GM06990 (cell line): ENCODE measurements at regions not wholly inside any gene's neighbourhood (a gene's known extent, or its start where the extent isn't known, plus 50 kb on each side); places are given as distances from the start of the nearest gene placed in this dataset.

ENCODE experiments used
- DNase-seq: peaks from one replicate; pipeline ENCODE4 v3.0.0-alpha.2; 2011; ENCODE audit not compliant: insufficient read length; ENCODE audit errors: extremely low read depth
- H3K27me3 ChIP-seq: replicated peaks from 2 replicates; pipeline ENCODE4 v1.6.0; 2011; ENCODE audit warnings: low read length; ENCODE audit not compliant: control insufficient read depth, insufficient read depth
- H3K36me3 ChIP-seq: 2 replicates; pipeline ENCODE4 v1.5.1; 2011; ENCODE audit warnings: low read length; ENCODE audit not compliant: control insufficient read depth, insufficient read depth
- H3K4me3 ChIP-seq: replicated peaks from 2 replicates; pipeline ENCODE4 v1.5.1; 2011; ENCODE audit warnings: low read depth, mild to moderate bottlenecking, control low read depth, low read length
- TF ChIP-seq, protein P1 (sequence below): IDR thresholded peaks from 2 replicates; pipeline ENCODE4 v1.5.1; 2011; ENCODE audit warnings: low read length, control low read depth, mild to moderate bottlenecking, inconsistent platforms; ENCODE audit not compliant: insufficient read depth, poor library complexity, severe bottlenecking

GRCh38 chr11:45067966-45068365 is 78.5 kb upstream of the PRDM11 start:
- Histone ChIP-seq H3K36me3 (no peaks in the 10 kb centered on the region), H3K4me3 (no peak overlapping the region), H3K27me3 (peaks cover 4% of the 10 kb centered on the region)
- TF ChIP-seq, protein P1, sequence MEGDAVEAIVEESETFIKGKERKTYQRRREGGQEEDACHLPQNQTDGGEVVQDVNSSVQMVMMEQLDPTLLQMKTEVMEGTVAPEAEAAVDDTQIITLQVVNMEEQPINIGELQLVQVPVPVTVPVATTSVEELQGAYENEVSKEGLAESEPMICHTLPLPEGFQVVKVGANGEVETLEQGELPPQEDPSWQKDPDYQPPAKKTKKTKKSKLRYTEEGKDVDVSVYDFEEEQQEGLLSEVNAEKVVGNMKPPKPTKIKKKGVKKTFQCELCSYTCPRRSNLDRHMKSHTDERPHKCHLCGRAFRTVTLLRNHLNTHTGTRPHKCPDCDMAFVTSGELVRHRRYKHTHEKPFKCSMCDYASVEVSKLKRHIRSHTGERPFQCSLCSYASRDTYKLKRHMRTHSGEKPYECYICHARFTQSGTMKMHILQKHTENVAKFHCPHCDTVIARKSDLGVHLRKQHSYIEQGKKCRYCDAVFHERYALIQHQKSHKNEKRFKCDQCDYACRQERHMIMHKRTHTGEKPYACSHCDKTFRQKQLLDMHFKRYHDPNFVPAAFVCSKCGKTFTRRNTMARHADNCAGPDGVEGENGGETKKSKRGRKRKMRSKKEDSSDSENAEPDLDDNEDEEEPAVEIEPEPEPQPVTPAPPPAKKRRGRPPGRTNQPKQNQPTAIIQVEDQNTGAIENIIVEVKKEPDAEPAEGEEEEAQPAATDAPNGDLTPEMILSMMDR, result no peak
- DNase-seq, result no peak

GRCh38 chr11:45071232-45071631 is 75.2 kb upstream of the PRDM11 start:
- no peak overlapping the region for H3K4me3 ChIP-seq
- TF ChIP-seq, protein P1, result no peak
- DNase-seq, result no peak
- H3K36me3 ChIP-seq, result no peaks in the 10 kb centered on the region
- H3K27me3 ChIP-seq, result peaks cover 4% of the 10 kb centered on the region

DNA sequence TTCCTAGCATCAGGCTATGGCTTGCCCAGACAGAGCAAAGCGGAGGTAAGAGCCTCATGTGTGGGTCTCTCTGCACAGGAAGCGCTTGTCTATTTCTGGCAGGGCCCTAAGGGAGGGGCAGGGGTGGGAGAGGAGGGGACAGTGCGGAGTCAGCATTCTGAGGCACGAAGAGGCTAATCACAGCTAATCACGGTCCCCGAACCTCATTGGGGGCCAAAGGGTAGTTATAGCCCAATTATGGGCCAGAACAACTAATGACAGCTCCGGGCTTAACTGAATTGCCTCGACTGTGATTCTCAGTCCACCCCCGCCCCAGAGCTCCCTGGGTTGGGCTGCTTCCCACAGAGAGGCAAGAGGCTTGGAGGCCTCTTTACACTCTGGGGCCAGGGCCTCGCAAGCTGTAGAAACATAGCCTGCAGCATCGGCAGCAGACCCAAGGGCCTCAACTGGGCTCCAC is 72.7 kb upstream of the PRDM11 start:
- Histone ChIP-seq H3K4me3 (no peak overlapping the region), H3K36me3 (no peaks in the 10 kb centered on the region), H3K27me3 (peaks cover 3% of the 10 kb centered on the region)
- TF ChIP-seq, protein P1, result no peak
- no peak for DNase-seq

GRCh38 chr11:45075519-45075918 is 70.9 kb upstream of the PRDM11 start:
- no peaks in the 10 kb centered on the region for H3K36me3 ChIP-seq
- no peaks in the 10 kb centered on the region; the same call in 1 of the 2 replicates for H3K27me3 ChIP-seq
- TF ChIP-seq, protein P1, result no peak
- DNase-seq, result no peak
- H3K4me3 ChIP-seq, result no peak overlapping the region

DNA sequence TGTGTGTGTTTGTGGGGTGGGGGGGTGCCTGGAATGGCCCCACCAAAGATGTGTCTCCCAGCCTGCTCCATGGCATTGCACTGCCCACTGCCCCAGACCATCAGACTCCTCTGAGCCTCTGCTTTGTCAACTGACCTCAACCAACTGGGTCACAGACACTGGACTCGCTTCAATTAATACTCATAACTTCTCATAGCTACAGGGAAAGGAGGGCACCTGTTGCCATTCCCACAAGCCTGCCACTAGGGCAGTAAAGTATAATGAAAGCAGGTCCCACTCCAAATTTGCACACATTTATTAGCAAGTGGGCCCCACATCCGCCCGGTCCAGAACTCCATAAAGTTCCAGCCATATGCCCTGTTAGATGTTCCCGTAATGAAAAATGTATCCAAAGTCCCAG is 70.5 kb upstream of the PRDM11 start:
- TF ChIP-seq, protein P1, result no peak
- DNase-seq, result no peak
- no peak overlapping the region for H3K4me3 ChIP-seq
- H3K36me3 ChIP-seq, result no peaks in the 10 kb centered on the region
- no peaks in the 10 kb centered on the region for H3K27me3 ChIP-seq

DNA sequence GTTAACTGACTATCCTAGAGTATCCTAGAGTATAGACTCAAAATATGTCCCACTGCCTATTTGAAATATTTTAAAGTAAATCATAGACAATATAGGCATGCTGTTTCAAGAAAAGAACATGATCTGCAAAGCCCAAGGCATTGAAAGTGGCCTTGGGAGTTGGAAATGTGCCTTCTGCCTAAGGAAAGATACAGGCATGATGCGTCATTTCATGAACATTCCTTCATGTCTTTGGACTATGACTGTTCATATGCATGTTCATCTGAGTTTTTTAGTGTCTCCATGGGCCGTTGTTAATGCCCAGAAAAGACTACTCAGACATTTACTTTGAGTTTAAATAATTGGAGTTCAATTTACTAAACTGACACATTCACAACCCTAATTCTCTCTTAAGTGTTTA is 69.7 kb upstream of the PRDM11 start:
- no peak for DNase-seq
- no peaks in the 10 kb centered on the region for H3K36me3 ChIP-seq
- no peak overlapping the region for H3K4me3 ChIP-seq
- TF ChIP-seq, protein P1, result no peak
- no peaks in the 10 kb centered on the region for H3K27me3 ChIP-seq
